Left cardiac atrium (tissue), 4 donors: ENCODE measurements at regions not wholly inside any gene's neighbourhood (a gene's known extent, or its start where the extent isn't known, plus 50 kb on each side); places are given as distances from the start of the nearest gene placed in this dataset.
A peak's percentile ranks its signal among the peaks of the same experiment; 100 is the strongest.

ENCODE experiments used
- ATAC-seq, 2 donors: fragments of 200-7000 bp; cut with Tn5 transposase; one replicate each; pipeline ENCODE4 v1.9.1; 2020; ENCODE audit warnings: mild to moderate bottlenecking in 2 of 2, moderate library complexity in 2 of 2
- DNase-seq: peaks from one replicate; pipeline ENCODE4 v3.0.0-alpha.2; 2020
- intact Hi-C, 2 donors: fragments of 100-400 bp; cut with DNase I; formaldehyde crosslinking; loops; one replicate each; pipeline versions ENCODE4 v1.14.1 to v1.15.1; 2022 to 2023
- donor health status: DM: no; HTN: yes; CAD: no.
- donor health status: DM: no; HTN: yes; CAD: no; lungs with severe emphysema.
- donor health status: DM: yes; HTN: yes; CAD: no.
- donor health status: Dilated cardiomyopathy.

DNA sequence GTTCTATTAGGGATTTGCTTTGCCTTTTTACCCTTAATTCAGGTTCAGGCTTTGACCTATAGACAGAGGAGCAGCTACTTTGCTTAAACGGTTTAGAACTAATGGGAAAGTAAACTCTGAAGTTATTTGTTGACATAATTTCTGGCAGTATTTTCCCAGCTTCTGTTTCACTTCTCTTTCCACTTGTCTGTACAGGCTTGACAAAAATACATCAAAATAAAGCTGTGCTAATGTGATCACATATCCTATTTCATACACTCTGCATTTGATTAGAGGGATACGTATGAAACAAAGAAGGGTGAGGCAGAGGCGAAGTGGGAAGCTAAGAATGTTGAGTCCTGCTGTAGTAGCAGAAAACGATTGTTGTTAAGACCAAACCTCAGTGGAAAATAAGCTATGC, 389.1 kb upstream of the RARB start:
- ATAC-seq, result no peak
- intact Hi-C loops, result loop anchor here (10.0 kb wide), 2 partner anchors 74 to 386 kb away; partner anchors contain the start of gene RARB (in 2 of the 2)
- no peak for DNase-seq

DNA sequence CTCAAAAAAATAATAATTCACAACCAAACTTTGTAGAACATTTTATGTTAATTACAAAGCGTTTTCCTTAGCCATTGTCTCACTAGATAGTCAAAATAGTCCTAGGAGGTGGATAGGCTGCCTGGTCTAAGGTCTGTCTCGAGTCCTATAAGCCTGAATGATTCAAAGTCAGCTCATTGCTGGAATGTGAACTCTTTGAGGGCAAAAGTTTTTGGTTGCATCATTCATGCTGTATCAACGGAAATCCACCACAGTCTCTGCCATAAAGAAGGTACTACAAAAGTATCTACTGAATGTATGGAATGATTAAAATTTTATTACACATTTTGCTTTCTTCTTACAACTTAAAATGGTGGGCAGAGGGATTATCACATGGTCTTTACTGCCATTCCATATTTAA, 387.3 kb upstream of the RARB start:
- DNase-seq (no peak), ATAC-seq (no peak)
- intact Hi-C loops, result no loop called here

DNA sequence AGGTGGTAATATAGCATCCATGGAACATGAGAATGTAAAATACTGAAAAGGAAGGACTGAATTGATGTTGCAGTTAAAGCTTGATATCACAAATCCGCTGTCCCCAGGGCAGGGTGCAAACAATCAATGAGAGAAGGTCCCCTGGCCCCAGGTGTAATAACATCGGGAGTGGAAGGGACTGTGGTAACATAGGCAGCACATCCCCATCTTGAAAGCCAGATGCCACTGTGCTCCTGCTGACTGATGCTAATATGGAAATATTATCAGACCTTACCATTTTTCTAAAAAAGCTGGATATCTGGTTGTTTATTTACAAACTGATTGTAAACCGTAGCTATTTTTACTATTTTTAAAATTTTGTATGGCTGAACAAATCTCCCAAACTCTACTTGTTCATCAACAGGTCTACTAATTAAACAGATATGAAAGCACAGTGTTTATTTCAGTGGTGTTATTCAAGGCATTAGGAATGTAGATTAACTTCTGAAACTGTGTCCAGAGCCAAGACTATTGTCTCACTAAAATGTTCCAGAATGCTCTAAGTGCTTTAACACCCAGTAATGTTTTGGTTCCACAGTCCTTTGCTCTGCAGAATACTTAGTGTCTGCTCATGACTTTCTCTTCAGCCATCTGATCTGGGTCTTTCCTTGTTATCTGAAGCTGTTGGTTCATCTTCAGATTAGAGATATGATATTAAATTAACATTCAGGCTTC, 386.0 kb upstream of the RARB start:
- intact Hi-C loops, result no loop called here
- peak; percentile 61 to 65 for ATAC-seq
- no peak for DNase-seq

DNA sequence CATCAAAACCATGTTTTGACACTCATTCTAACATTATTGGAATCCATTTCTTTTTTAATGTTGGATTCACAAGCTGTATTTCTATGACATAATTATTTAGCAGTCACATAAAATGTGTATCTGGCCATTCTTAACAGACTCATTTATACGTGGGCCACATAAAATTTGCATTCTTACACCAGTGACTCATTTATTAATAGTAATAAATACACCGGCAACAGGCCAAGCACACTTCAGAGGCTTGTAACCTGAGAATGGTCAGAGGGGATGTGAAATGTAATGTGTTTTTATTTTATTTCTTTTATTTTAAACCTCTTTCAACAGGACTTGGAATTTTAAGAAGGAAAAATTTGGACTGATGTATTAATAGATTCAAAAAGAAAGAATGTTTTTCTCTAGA, 384.9 kb upstream of the RARB start:
- intact Hi-C loops, result no loop called here
- ATAC-seq (no peak), DNase-seq (no peak)

DNA sequence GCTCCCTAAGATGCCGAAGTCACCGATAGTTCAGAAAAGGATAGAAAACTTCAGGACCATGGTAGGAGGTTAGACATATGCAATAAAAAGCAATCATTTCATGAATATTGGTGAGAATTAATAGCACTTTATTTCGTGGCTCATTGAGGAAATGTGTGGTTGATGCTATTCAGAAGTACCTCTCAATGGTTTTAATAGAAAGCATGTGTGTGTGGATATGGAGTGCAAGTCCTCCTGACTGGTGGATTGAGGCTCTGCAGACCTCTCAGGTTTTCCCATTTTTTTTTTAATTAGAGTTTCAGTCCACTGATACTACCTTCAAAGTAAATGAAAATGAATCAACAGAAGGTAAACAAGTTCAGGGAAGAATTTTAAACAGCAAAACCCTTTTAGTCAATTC, 384.3 kb upstream of the RARB start:
- no peak for DNase-seq
- intact Hi-C loops, result no loop called here
- ATAC-seq, result no peak

DNA sequence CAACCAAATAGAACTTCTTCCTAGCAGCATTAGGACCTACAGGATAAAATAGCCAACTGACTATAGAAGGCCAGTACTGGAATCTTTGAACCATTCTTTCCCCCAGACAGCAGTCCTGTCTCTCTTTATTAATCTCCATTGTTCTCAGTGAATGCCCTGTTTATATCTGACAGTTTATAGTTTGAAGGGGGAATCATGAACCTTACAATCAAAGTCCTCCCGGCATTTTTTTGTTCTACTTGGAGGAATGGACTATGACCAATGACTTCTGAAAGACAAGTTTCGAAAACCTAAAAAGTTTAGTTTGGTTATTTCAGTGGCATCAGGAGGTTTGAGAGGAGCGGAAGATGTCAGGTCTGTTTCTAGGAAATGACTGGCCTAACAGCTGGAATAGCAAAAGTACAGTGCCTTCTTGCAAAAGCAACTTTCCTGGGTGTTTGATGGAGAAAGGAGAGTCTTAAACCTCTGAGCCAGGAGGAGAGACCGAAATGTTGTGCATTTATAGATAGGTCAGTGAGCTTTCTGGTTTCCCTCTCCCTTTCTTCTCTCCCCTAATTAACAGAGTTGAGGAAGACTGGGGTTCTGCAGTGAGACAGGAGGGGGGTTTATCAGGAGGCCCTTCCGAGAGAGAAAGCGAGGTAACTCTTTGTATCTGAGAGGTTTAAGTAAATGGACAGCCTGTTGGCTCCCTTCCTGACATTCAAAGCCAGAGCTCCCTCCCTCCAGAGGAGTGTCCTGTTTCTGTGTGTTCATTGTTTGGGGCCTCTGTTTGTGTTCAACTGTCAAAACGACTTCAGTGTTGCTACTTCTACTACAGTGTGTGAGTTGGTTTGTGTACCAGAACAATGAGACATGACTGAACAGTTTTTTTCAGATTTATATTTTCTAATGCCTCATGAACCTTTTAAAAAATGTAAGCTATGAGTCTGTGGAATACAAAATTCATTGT, 383.0 kb upstream of the RARB start:
- intact Hi-C loops, result no loop called here
- peak; percentile 72 to 83 for ATAC-seq
- DNase-seq, result no peak

DNA sequence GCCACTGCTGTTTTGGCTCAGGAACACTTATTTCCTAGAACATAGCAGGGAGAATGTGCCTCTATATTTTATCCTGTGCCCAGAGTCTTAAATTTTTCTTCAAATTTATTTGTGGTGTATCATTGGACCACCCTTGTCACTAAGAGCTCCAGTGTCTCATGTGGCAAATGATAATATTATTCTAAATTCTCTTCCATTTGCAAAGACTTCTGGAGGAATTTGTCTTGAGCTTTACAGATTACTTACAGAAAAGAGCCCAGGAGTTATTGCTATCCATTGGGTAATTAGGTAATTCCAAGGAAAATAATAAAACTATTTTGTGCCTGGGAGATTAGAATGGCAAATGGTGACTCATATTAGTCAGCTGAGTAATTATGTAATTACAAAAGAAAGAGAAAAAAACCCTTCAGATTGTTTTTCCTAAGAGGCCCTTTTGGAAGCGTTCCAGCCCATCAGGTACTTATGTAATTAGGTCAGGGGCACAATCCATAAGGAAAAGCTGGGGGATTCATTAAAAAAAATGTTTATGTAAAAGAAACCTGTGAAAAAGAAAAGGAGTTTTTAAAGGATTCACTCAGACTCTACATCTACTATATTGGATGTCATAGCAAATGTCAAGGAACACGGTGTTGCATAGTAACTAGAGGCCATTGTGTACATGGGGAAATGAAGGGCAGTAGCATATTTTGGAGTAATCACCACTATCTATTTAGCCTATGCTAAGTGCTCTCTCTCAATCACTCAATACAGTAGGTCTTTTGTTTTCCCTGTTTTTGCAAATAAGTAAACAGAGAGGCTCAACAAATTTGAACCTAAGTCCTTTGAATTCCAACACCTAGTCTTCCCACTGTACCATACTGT, 380.9 kb upstream of the RARB start:
- intact Hi-C loops, result no loop called here
- DNase-seq (no peak), ATAC-seq (no peak)

DNA sequence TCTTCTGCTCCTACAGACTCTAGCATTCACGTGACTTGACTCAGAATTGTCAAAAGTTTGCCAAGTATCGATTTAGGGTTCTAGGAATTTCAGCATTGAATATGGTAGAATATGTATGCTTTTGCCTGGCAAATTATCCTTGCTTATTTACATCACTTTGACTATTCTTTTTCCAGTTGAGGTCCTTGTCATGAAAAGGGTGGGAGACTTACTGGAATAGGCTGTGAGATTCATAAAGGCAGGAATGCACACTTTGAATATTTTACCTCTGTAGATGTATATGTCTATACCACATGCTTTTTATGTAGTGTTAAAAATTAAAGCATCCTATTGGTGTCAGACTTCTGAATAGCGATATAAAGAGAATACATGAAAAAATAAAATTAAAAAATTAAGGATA, 378.8 kb upstream of the RARB start:
- no peak for DNase-seq
- intact Hi-C loops, result no loop called here
- ATAC-seq, result no peak

DNA sequence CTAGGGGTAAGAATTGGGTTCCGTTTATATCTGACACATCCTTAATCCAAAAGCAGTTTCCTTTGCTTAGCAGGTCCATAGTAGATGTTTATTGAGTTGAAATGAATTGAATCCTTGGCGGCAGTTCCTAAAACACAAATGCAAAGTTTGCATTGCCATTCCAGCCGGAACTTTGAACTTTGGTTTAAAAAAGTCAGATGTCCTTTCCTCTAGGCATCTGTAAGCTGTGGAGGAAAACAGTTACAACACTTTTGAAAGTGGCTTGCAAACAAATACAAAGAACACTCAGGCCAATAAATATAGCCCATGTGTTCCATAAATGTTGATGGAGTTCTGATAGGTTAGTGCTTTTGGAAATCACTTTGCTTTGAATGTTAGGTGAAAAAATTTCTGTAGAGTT, 374.7 kb upstream of the RARB start:
- intact Hi-C loops, result no loop called here
- DNase-seq (no peak), ATAC-seq (no peak)

DNA sequence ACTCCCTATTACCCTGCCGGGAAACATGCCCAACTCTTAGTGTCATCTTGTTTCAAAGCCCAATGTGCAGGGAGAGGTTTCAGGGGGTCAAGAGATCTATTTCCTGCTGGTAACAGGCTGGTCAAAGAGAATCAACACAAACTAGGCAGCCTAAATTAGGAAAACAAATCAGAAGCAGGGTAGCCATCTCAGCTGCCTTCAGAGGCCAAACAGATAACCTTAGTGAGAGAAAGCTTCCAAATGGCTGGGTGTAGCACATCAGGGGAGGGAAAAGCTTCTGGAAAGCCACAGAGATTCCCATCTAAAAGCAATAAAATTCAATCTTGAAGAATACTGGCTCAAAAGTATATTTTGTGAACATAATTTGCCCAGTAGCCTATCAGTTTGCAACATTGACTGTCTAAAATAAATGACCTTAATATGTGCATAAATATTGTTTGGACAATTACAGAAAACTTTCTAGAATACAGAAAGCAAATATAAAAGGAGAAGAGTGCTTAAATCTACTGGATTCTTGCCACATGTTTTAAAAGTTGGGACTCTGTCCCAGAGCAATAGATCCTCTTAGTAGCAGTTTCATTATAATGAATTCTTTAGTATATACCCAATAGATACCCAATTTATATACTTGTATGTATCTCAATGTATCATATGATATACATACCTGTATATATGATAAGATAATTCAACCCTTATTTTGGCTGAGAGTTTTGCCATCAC, 371.9 kb upstream of the RARB start:
- intact Hi-C loops, result no loop called here
- DNase-seq (no peak), ATAC-seq (peak in 1 of 2 donors; percentile 47)

DNA sequence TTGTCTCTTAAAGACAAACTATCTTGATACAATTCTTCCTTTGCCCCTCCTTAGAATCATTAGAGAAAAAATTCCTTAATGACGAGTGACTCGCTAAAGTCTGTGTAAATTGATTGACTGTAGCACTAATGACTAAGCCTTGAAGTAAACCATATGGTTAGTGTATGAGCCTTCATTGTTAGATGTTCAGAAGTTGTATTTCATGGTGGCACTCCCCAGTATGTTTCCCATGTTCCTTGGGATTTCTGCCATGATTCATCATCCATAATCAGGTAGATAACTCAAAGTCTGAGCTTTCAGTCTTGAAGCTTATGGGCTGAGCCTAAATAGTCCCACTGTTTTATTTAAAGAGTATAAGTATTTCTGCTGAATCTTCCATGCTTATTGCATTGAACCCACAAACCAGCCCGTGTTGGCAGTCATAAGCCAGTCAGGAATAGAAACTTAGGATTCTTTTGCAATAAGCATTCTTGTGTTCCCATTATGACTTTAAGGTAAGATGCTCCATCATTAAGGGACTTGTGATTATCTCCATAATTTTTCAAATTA, 371.2 kb upstream of the RARB start:
- intact Hi-C loops, result no loop called here
- ATAC-seq, result no peak
- no peak for DNase-seq

DNA sequence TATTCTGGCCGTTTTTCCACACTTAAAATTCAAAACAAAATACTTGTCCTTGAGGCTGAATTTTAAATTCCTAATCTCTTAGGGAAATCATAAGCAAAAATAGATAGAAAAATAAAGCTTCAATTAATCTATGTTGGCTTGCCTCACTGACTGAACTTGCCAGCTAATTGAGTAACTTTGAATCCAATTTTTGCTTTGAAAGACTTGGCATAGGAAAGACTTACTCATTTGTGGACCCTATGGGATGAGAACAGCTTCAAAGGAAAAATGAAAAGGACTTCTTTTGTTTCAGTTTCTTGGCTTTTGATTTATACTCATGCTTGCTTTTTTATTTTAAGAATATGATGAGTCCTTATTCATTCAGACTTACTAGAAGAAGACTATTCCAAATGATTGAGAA, 370.7 kb upstream of the RARB start:
- ATAC-seq, result no peak
- no peak for DNase-seq
- intact Hi-C loops, result no loop called here

DNA sequence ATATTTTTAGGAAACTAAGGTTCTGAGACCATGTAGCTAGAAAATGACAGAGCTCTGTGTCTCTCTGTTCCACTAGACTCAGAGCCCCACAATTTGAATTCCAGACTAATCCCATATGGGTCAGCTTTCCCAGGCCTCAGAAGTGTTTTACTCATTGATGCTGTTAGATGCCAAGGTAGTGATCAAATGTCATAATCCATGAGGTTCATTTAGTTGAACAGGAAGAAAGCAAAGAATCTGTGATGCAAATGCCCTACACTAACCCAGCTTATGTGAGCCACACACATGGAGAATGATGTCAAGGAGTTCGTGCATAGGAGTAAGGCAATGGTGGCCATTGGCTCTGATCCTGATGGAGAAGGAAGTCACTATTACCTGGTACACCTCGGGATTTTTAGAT, 363.4 kb upstream of the RARB start:
- ATAC-seq (no peak), DNase-seq (no peak)
- intact Hi-C loops, result no loop called here

DNA sequence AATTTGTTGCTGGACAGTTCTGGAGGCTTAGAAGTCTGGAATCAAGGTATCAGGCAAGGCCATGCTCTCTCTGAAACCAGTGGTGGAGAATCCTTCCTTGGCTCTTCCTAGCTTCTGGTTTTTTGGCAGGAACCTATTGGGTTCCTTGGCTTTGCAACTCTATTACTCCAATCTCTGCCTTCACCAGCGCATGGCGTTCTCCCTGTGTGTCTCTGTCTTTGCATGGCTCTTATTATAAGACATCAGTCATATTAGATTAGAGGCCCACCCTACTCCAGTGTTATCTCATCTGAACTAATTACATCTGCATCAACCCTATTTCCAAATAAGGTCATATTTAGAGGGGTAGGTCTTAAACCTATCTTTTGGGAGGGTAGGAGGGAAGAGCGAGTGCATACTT, 358.1 kb upstream of the RARB start:
- no peak for ATAC-seq
- intact Hi-C loops, result no loop called here
- no peak for DNase-seq

DNA sequence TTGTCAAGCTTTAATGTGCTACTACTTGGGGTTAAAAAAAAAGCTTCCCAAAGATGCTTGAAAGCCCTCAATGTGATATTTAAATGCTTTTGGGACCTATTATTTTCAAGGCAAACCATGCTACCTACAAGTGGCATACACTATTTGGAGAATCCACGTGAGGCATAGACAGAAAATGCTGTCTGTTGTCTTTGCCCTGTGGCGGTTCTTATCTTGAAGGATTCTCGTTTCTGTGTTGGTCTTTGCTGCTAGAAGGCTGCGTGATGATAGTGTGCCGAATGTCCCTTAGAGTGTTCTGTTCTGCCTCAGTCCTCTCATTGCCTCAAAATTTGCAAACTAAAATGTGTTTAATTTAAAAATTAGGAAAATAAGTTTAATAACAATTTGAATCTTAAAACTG, 356.2 kb upstream of the RARB start:
- intact Hi-C loops, result no loop called here
- ATAC-seq (no peak), DNase-seq (no peak)

DNA sequence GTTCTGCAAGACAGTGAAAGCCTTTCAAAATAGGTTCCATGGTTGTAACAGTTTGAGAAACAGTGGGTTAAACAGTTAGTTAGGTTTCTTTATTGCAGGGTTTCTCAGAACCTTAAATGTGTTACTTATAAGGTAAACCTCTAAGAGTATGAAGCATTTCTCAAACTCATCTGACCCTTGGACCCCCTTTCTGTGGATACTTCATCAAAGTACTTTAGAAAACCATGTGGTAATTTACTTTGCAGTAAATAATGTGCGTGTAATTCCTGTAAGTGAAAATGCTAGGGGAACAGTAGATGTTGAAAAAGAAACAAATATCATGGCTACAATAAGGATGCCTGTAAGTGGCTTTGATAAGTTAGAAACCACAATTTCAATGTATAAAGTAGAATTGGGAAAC, 354.6 kb upstream of the RARB start:
- no peak for DNase-seq
- intact Hi-C loops, result no loop called here

DNA sequence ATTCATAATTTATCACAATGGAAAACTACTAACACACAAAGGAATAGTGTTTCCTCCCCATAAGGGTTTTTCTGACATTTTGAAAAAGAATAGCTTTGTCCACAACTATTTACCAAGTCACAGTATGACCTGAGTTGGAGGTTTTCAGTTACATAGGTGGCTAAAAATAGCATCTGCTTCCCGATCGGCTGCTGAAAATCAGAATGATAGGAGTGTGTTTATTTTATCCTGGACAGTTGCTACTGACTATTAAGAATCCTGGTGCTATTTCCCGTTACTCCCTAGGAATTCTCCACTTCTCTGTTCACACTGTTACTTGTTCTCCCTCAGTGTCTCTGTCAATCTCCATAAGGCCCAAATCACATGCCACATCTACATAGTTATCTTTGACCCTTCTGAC, 353.9 kb upstream of the RARB start:
- intact Hi-C loops, result no loop called here
- peak in 1 of 2 donors; percentile 27 for ATAC-seq
- DNase-seq, result no peak

More for the DNA sequence above, 354.6 kb upstream of the RARB start:
- ATAC-seq, result no peak

DNA sequence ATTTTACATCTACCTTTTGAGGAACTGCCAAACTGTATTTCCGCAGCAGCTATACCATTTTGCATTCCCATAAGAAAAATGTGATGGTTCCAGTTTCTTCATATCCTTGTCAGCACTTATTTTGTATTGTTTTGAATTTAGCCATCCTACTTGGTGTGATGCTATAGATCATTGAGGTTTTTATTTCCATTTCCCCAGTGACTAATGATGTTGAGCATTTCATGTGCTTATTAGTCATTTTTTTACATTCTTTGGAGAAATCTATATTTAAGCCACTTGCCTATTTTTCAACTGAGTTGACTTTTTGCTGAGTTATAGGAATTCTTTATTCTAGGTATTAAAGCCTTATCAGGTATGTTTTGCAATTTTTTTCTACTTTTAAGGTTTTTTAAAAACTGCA, 347.6 kb upstream of the RARB start:
- intact Hi-C loops, result no loop called here
- DNase-seq, result no peak
- ATAC-seq, result no peak

DNA sequence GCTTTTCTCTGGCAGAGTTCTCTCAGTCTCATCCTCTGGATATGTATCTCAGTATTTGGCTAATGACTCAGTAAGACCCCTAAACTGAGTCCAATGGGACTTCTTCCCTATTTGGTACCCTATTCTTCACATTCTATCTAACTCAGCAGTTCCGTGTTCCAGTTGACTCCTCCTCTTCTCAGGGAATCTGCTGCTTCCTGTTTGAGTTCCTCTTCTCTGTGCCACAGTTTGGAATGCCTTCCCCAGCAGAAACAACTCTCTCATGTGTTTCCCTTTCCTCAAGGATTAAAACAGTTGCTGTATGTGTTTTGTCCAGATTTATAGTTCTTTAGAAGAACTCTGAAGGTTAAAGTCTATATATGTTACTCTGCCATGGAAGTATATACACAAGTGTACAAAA, 344.0 kb upstream of the RARB start:
- no peak for ATAC-seq
- intact Hi-C loops, result no loop called here
- no peak for DNase-seq
